ENCODE measurements at regions not wholly inside any gene's neighbourhood (a gene's known extent, or its start where the extent isn't known, plus 50 kb on each side); places are given as distances from the start of the nearest gene placed in this dataset.

DNA sequence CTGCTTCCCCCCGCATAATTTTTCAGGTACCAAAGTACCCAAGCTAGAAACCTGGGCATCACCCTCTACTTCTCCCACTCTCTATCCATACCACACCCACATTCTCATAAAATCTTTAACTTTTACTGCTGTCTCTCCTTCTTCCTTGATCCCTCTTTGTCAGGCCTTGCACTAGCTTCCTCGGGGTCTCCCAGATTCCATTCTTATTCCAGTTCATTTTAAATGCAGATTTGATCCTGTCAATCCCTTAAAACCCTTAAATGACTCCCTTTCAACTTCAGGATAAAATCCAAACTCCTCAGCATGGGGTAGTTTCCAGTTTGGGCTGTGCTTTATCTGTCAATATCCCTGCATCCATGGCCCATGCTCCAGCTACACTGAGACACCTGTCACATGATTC, 343.5 kb downstream of the PBX1 start:
- no peak overlapping the region for H3K4me3 ChIP-seq (ENCODE audit: low read depth, low read length)
- DNase-seq (ENCODE audit: low read depth) = no peak
- TF ChIP-seq, protein P1, sequence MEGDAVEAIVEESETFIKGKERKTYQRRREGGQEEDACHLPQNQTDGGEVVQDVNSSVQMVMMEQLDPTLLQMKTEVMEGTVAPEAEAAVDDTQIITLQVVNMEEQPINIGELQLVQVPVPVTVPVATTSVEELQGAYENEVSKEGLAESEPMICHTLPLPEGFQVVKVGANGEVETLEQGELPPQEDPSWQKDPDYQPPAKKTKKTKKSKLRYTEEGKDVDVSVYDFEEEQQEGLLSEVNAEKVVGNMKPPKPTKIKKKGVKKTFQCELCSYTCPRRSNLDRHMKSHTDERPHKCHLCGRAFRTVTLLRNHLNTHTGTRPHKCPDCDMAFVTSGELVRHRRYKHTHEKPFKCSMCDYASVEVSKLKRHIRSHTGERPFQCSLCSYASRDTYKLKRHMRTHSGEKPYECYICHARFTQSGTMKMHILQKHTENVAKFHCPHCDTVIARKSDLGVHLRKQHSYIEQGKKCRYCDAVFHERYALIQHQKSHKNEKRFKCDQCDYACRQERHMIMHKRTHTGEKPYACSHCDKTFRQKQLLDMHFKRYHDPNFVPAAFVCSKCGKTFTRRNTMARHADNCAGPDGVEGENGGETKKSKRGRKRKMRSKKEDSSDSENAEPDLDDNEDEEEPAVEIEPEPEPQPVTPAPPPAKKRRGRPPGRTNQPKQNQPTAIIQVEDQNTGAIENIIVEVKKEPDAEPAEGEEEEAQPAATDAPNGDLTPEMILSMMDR (IDR thresholded peaks at IDR 0.05; ENCODE audit: low read depth, low read length, missing control alignments) = no peak
